22Rv1 (cell line): ENCODE measurements at regions not wholly inside any gene's neighbourhood (a gene's known extent, or its start where the extent isn't known, plus 50 kb on each side); places are given as distances from the start of the nearest gene placed in this dataset.

ENCODE experiments used
- H3K27ac ChIP-seq: fragments of 450-650 bp; 2 replicates; pipeline ENCODE4 v1.5.1; 2017
- ZFX ChIP-seq: fragments of 450-650 bp; IDR thresholded peaks from 2 replicates; pipeline ENCODE4 v1.6.1; 2017; ENCODE audit warnings: antibody characterized with exemption, borderline replicate concordance
- TF ChIP-seq, protein P1 (sequence below): fragments of 450-650 bp; IDR thresholded peaks from 2 replicates; pipeline ENCODE4 v1.5.1; 2017; ENCODE audit warnings: mild to moderate bottlenecking

DNA sequence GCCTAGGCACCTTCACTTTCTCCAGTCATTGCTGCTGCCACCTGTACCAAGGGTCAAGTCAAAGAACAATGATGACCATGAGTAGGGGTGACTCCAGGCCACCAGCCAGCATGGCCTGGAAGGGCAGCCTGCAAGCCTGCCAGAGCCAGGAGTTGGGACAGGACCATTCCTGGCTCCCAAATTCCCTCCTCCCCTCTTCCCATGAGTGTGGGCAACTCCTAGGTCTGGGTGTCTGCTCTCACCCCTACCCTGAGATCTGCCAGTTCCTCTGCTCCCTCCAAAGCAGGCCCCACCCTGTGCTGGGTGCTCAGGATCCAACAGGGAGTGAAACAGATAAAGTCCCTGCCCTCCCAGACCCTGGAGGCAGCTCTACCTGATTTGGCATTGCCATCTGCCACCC lies 125.8 kb upstream of the NANOS1 start:
- TF ChIP-seq, protein P1, sequence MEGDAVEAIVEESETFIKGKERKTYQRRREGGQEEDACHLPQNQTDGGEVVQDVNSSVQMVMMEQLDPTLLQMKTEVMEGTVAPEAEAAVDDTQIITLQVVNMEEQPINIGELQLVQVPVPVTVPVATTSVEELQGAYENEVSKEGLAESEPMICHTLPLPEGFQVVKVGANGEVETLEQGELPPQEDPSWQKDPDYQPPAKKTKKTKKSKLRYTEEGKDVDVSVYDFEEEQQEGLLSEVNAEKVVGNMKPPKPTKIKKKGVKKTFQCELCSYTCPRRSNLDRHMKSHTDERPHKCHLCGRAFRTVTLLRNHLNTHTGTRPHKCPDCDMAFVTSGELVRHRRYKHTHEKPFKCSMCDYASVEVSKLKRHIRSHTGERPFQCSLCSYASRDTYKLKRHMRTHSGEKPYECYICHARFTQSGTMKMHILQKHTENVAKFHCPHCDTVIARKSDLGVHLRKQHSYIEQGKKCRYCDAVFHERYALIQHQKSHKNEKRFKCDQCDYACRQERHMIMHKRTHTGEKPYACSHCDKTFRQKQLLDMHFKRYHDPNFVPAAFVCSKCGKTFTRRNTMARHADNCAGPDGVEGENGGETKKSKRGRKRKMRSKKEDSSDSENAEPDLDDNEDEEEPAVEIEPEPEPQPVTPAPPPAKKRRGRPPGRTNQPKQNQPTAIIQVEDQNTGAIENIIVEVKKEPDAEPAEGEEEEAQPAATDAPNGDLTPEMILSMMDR, result no peak
- no peak for TF ChIP-seq ZFX

DNA sequence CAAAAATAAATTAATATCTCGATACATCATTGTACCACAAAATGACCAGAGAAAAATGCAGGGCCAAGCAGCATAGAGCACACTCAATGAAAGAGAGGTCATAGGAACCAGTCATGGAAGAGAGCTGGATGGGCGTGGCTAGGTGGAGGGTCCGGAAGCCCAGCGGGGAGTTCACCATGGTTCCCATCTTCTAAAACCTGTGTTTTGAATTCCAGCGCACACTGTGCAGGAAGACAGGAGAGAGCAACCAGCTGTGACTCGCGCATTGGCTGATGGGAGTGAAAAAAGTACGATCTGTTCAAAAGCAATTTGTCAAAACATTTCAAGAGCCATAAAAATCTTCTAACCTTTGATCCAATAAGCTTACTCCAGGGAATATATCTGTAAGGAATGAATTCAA lies 125.2 kb upstream of the NANOS1 start:
- no peak for TF ChIP-seq ZFX
- TF ChIP-seq, protein P1, result no peak
- no peak overlapping the region for H3K27ac ChIP-seq

More for the DNA sequence above, 125.8 kb upstream of the NANOS1 start:
- no peak overlapping the region for H3K27ac ChIP-seq

DNA sequence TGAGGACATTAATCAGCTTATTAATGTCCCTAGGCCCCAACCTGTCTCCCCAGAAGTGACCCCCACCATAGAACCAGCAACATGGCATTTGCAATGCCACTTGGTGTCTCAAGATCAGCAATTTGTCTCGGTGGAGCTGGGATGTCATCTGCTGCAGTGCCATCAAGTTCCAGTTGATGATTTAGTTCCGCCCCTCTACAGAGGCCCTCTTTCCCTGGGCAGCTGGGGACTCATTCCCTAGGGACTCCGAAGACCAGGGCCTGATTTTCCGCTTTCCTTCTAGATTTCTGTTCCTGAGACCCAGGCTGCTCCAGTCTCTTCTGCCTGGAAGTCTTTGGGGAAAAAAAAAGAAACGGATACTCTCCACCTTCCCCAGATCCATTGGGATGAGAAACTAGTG lies 122.5 kb upstream of the NANOS1 start:
- TF ChIP-seq ZFX, result no peak
- TF ChIP-seq, protein P1, result no peak
- H3K27ac ChIP-seq, result no peak overlapping the region

DNA sequence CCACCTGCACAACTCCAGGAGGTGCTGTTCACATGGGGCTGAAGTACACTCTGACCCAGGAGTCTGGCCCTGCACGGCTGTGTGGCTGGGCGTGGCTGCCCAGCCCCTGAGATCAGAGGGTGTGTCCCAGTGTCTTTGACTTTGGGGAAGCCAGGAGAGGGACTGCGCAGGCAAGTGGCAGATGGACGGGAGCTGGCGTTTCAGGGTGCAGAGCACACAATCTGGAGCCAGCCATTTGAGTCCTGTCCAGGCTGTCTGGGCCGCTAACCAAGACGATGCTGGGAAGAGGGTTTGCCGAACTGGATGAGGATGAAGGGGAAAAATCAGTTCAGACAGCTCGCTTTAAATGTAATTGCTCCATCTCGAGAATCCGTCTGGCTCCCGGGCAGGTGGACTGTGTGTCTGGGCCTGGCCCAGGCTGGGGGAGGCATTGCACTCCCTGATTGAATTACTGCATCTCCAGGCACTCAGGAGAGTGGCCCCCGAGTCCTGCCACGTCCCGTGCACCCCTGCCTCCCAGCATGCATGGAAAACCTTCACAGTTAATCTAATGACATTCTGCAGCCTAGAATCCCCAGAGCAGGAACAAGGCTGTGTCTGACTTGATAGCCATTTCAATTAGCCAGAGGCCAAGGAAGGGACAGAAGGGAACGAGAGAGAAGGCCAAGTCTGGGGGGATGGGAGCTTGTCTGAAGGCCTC lies 120.8 kb upstream of the NANOS1 start:
- H3K27ac ChIP-seq, result no peak overlapping the region
- TF ChIP-seq, protein P1, result no peak

DNA sequence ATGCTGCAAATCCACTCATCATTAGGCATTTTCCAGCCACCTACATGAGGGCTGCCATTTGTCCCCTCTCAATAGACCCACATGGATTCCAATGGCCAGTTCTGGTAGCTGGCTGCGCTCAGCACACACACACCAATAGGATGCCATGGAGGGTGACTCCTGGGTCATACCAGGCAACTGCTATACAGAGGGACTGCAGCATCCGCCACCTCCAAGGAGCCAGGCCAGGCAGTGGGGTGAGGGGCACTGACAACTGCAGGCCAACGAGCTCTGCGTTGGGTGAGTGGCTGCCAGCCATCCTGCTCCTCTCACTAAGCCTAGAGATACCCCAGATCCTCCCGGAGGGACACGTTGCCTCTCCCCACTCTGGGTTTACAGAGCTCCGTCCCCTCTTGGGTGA lies 118.8 kb upstream of the NANOS1 start:
- H3K27ac ChIP-seq, result no peak overlapping the region
- TF ChIP-seq ZFX, result no peak
- TF ChIP-seq, protein P1, result no peak

DNA sequence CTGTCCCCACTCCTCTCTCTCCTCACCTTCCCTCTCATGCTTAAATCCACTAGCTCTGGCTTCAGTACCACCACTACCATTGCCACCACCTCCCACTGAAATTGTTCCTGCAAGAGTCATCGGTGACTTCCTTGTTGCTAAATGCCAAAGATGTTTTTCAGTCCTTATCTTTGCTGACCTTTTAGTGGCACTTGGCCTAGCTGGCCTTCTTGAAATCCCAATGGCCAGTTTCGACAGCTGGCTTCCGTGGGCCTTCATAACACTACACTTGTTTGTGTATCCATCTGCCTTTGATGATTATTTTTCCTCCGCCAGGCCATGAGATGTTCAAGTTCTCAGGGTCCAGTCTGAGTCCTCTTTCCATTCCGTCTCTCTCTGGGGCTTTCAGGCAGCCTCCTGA lies 118.2 kb upstream of the NANOS1 start:
- no peak overlapping the region for H3K27ac ChIP-seq
- TF ChIP-seq, protein P1, result no peak
- no peak for TF ChIP-seq ZFX

DNA sequence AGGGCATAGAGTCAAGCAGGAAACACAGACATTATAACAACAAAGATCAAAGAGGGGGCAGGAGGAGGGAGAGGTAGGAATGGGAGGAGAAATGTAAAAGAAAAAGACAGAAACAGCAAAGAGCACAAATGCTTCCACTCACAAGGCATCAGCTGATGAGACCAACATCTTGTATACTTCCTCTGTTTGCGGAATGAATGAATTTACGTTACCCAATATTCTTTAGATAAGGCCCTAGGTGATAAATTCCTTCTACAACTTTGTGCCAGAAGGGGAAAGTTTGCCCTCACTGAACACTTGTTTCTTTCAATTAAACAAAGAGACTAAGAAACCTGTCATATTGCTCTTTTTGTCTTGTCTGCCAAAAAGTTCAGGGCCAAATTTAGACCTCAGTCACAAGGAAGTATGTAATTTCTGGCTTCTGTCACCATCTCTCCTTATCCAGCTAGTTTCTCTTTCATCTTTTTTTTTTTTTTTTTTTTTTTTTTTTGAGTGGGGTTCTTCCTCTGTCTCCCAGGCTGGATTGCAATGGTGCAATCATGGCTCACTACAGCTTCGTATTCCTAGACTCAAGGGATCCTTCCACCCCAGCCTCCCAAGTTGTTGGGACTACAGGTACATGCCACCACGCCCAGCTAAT lies 116.4 kb upstream of the NANOS1 start:
- TF ChIP-seq, protein P1, result no peak
- TF ChIP-seq ZFX, result no peak
- no peak overlapping the region for H3K27ac ChIP-seq
